ENCODE measurements at regions not wholly inside any gene's neighbourhood (a gene's known extent, or its start where the extent isn't known, plus 50 kb on each side); places are given as distances from the start of the nearest gene placed in this dataset.

- no peaks in the 10 kb centered on the region for H3K9me3 ChIP-seq (ENCODE audit: control insufficient read depth, insufficient read depth, low read depth, low read length)
- no peaks in the 10 kb centered on the region for H3K4me1 ChIP-seq (ENCODE audit: control insufficient read depth, insufficient read depth, low read length)
- H3K36me3 ChIP-seq (ENCODE audit: control insufficient read depth in 2 of 2, insufficient read depth in 1 of 2, low read length in 2 of 2), result no peaks in the 10 kb centered on the region
- no peak overlapping the region for H3K27ac ChIP-seq (ENCODE audit: extremely low read depth, low read depth, low read length)
- ChIA-PET CTCF (no interaction called here), POLR2A (no interaction called here)
- no peak overlapping the region for H3K4me3 ChIP-seq (ENCODE audit: low read depth, low read length)
- no peak for TF ChIP-seq ZNF280C (tag by site-specific recombination; IDR thresholded peaks at IDR 0.05)
- TF ChIP-seq WT1 (tag by site-specific recombination; IDR thresholded peaks at IDR 0.05), result no peak
- no peak for TF ChIP-seq ZBTB1 (tag by site-specific recombination; IDR thresholded peaks at IDR 0.05)
- TF ChIP-seq ZNF2 (tag by site-specific recombination; IDR thresholded peaks at IDR 0.05), result no peak
- TF ChIP-seq ZNF133 (tag by site-specific recombination; IDR thresholded peaks at IDR 0.05), result no peak
- TF ChIP-seq ZBTB6 (tag by site-specific recombination; IDR thresholded peaks at IDR 0.05), result no peak
- TF ChIP-seq ZBTB11 (tag by site-specific recombination; conservative IDR thresholded peaks at IDR 0.05; ENCODE audit: low read depth), result no peak
- no peak for TF ChIP-seq ZSCAN16 (tag by site-specific recombination; IDR thresholded peaks at IDR 0.05)
- no peak for TF ChIP-seq BCL6B (tag by site-specific recombination; IDR thresholded peaks at IDR 0.05)
- TF ChIP-seq ZIC2 (tag by site-specific recombination; IDR thresholded peaks at IDR 0.05), result no peak
- no peak for TF ChIP-seq ZNF26 (tag by site-specific recombination; IDR thresholded peaks at IDR 0.05)
- TF ChIP-seq ZNF707 (tag by site-specific recombination; IDR thresholded peaks at IDR 0.05), result no peak
- no peak for TF ChIP-seq ZNF138 (tag by site-specific recombination; IDR thresholded peaks at IDR 0.05; ENCODE audit: borderline replicate concordance)
- no peak for TF ChIP-seq ZNF292 (tag by site-specific recombination; IDR thresholded peaks at IDR 0.05; ENCODE audit: borderline replicate concordance, low read depth)
- no peak for TF ChIP-seq ZNF211 (tag by site-specific recombination; IDR thresholded peaks at IDR 0.05; ENCODE audit: low read depth)
- no peak for TF ChIP-seq ZNF155 (tag by site-specific recombination; IDR thresholded peaks at IDR 0.05)
- TF ChIP-seq ZNF701 (tag by site-specific recombination; IDR thresholded peaks at IDR 0.05), result no peak
Measured at GRCh38 chr9:105142406-105143135, 101.9 kb upstream of the SLC44A1 start.
